ENCODE measurements at regions not wholly inside any gene's neighbourhood (a gene's known extent, or its start where the extent isn't known, plus 50 kb on each side); places are given as distances from the start of the nearest gene placed in this dataset.
"Not testable (repeated sequence)": the region's sequence is repeated elsewhere in the genome, so short reads cannot be mapped to it uniquely, and the experiment has no call there.

DNA sequence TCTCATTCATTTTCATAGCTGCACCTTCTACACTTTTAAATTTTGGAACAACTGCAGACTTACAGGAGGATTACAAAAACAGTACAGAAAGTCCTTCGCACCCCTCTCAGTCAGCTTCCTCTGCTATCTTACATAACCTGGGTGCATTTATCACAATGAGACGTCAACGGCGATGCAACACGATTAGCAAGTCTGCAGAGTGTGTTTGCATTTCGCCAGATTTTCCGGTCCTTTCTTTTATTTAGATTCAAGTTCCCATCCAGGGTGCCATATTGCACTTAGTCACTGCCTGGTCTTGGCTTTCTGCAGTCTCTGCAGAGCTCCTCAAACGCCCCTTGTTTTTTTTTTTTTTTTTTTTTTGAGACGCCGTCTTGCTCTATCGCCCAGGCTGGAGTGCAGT, 85.9 kb downstream of the ASMT start:
- no peak for DNase-seq

DNA sequence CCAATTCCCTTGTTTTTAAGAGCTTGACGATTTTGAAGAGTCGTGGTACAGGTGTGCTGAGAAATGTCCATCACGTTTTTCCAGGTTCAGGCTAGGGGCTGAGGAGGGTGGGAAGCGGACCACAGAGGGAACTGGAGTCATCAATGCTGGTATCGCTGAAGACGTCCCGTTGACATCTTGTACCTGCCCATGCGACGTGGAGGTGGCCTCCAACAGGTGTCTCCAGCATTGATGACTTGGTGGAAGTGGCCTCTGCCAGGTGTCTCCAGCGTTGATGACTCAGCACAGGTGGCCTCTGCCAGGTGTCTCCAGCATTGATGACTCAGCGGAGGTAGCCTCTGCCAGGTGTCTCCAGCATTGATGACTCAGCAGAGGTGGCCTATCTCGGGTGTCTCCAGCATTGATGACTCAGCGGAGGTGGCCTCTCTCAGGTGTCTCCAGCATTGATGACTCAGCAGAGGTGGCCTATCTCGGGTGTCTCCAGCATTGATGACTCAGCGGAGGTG, 86.6 kb downstream of the ASMT start:
- not testable (repeated sequence) for DNase-seq

DNA sequence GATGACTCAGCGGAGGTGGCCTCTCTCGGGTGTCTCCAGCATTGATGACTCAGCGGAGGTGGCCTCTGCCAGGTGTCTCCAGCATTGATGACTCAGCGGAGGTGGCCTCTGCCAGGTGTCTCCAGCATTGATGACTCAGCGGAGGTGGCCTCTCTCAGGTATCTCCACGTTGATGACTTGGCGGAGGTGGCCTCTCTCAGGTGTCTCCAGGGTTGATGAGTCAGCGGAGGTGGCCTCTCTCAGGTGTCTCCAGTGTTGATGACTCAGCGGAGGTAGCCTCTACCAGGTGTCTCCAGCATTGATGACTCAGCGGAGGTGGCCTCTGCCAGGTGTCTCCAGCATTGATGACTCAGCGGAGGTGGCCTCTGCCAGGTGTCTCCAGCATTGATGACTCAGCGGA, 87.3 kb downstream of the ASMT start:
- DNase-seq = not testable (repeated sequence)

DNA sequence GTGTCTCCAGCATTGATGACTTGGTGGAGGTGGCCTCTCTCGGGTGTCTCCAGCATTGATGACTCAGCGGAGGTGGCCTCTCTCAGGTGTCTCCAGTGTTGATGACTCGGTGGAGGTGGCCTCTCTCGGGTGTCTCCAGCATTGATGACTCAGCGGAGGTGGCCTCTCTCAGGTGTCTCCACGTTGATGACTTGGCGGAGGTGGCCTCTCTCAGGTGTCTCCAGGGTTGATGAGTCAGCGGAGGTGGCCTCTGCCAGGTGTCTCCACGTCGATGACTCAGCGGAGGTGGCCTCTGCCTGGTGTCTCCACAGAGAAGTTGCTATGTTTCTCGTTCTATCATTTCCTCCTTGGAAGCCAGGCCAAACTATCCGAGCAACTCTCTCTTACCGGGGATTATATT, 87.7 kb downstream of the ASMT start:
- not testable (repeated sequence) for DNase-seq

DNA sequence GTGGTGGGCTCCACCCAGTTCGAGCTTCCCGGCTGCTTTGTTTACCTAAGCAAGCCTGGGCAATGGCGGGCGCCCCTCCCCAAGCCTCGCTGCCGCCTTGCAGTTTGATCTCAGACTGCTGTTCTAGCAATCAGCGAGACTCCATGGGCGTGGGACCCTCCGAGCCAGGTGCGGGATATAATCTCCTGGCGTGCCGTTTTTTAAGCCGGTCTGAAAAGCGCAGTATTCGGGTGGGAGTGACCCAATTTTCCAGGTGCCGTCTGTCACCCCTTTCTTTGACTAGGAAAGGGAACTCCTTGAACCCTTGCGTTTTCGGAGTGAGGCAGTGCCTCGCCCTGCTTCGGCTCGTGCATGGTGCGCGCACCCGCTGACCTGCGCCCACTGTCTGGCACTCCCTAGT, 94.4 kb downstream of the ASMT start:
- not testable (repeated sequence) for DNase-seq

DNA sequence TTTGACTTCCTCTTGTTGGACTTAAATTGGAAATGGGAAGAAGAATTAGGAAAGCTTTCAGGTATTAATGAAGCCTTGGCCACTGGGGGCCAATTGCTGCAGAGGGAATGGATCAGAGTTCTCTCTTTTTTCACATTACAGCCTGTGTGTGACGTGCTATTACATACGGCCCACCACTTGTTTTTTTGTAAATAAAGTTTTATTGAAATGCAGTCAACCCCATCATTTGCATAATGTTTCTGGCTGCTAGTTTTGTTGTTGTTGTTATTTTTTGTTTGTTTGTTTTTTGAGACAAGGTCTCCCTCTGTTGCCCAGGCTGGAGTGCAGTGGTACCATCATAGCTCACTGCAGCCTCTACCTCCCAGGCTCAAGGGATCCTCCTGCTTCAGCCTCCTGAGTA, 98.4 kb downstream of the ASMT start:
- no peak for DNase-seq

DNA sequence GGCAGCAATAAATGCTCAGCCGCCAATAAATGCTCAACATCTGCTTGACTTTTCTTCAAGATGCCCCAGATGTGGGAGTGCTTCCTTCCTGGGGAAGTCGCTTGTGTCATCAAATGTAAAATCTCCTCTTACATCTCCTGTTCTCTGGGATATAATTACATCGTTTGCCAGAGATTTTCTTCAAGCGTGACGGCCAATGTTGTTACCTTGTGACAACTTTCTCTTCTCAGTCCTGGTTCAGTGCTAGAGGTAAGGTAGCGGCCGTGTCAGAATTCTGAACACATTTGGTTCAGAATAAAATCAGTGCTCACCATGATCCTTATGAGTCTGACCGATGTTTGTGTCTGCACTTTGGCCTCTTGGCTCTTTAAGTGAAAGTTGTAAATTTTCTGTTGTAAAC, 102.5 kb downstream of the ASMT start:
- DNase-seq = no peak

DNA sequence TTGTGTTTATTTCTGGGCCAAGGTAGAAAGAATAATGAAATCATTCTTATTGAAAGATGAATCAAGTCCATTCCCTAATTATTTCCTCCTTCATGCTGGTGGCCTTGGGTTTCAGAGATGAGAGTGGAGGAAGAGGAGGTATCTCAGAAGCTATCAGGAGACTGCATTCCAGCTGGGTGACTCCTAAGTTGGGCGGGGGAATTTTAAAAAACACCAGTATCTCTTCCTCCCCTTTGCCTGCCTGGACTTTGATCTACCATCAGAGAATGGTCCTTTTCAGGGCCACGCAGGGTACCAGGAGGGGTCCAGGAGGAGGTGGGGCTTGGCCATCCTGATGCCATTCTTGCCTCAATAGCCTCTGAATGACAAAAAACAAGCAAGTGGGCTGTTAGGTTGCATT, 104.4 kb downstream of the ASMT start:
- DNase-seq = no peak

DNA sequence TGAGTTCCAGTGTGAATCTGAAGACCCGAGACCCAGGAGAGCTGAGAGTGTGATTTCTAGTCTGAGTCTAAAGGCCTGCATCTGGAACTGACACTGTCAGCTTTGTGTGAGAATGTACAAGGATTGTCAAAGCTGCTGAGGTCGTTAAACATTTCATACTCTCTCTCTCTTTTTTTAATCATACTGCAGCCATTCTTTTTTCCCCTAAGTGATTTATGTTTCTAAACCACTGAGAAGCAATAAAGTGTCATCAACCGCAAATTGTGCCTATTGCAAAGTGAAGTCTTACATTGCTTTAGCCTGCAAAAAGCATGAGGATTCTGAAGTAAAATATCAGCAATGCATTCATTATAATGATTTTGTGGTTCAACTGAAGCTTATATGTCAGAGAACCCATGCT, 106.0 kb downstream of the ASMT start:
- DNase-seq = no peak

DNA sequence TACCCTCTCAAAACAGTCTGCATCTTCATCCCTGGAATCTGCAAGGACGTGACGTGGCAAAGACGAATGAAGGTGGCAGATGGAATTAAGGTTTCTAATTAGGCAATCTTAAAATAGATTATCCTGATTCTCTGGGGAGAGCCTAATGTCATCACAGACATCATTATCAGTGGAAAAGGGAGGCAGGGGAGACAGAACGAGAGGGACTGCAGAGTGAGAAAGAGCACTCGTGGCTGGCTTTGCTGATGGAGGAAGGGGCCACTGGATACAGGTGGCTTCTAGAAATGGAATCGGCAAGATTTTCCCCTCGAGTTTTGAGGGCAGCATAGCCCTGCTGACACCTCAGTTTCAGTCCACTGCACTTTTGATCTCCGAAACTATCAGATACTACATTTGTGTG, 110.6 kb downstream of the ASMT start:
- DNase-seq = no peak

DNA sequence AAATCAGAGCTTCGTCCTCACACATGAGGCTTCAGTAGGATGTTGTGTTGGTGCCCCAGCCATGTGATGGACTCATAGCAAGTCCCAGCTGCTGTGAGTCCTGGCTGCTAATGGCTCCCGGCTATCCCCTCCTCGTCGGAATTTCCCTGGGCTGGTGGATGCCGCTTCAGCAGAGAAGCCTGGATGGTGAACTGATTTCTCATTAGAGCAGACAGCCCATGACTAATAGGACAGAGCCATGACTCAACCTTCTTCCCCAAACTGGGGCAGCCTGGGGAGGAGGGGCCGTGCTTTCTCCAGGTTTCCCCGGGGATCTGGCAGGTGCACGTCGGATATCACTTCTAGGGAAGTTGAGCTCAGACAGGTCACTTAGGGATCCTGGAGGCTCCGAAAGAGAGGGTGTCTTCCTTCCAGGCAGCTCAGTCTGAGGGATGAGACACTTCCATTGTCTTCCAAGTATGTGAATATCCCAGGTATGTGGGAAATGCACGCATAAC, 112.7 kb downstream of the ASMT start:
- peak; percentile 2 to 35 (median 8) for DNase-seq

DNA sequence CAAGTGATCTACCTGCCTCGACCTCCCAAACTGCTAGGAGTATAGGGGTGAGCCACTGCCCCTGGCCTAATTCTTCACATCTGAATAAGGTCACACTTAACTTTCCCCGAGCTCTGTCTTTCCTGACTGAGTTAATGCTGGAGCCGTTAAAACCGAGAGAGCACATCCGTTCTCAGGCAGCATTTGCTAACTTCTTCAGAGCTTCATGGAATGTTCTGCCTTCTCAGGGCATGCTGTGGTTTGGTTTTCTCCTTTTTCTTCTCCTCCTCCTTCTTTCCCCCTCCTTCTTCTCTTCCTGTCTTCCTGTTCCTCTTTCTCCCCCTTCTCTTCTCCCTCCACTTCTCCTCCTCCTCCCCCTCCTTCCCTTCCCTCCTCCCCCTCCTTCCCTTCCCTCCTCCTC, 119.9 kb downstream of the ASMT start:
- no peak for DNase-seq

DNA sequence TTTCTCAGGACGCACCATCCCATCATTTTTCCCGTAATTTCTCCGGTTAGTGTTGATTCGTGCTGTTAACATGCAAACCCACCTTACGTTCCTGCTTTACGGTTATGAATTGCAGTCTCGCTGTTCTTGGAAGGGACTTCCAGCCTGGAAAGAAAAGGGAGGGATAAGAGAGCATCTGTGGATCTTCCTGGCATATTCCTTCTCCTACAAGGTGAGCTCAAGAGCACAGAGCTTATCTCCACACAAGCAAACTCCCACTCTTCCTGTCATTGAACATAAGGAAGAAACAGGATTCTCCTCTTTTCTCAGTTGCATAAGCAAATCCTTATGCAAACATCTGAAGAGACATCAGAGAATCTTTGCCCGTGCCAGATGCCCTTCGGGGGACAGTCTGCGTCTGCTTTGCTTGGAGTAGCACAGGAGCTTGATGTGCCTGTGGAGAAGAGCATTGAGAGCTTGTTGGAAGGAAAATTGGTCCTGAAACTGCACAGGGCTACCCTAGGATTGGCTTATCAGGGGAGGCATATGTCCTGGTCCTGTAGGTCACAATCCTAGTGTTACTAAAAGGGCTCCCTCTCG, 127.0 kb downstream of the ASMT start:
- DNase-seq = no peak

DNA sequence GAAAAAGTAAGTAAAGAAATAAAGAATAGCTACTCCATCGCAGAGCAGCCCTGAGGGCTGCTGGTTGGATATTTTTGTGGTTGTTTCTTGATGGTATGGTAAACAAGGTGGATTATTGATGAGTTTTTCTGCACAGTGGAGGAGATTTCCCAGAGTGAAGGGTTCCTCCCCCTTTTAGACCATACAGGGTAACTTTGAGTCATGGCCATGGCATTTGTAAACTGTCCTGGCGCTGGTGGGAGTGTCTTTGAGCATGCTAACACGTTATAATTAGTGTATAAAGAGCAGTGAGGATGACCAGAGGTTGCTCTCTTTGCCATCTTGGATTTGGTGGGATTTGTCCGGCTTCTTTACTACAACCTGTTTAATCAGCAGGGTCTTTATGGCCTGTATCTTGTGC, 128.2 kb downstream of the ASMT start:
- no peak for DNase-seq

DNA sequence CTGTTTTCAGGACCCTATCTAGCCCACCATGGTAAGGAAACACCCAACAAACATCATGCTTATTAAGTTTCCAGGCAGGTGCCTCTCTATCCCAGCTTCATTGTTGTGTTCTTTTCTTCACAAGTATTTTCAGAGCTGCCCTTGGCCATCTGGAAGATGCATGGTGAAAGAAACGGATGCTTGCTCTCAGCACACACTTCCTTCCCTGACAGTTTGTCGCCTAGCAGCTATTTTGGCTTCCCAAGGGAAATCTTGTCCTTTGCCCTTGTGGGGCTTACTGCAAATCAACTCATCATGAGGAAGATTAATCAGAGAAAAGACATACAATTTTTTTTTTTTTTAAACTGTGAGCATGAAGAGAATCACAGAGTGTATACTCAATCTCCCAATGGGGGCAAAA, 128.8 kb downstream of the ASMT start:
- DNase-seq = no peak

DNA sequence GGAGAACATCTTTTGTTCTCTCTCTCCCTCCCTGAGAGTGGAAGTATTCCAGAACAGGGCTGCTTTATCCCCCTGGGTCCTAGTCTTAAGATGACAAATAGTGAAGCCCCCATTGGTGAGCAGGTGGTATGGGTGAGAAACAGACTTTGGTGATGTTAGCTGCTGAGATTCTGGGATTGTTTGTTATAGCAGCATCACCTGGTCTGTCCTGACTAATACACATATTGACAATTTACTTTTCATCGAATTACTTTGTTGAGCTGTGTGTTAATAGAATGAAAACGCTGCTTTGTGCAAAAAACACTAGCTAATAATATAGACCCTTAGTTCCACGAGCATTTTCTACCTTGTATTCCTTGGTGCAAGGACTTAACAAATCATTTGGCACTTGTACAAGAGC, 133.5 kb downstream of the ASMT start:
- DNase-seq = no peak

DNA sequence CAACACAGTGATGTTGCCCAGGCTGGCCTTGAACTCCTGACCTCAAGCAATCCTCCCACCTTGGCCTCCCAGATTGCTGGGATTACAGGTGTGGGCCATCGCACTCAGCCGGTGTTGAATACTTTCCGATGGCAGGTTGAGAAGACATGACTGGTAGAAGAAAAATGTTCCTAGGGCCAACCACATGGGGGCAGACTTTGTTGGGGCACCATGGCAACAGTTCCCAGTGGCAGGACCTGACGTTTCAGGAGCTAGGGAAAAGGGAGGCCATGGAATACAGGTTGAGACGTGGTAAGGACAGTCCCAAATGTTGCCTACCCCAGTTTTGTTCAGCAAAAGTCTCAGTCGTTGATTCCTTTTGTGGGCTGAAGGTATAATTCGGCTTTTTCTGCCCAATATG, 134.6 kb downstream of the ASMT start:
- DNase-seq = peak in 1 of 4 experiments; percentile 1

DNA sequence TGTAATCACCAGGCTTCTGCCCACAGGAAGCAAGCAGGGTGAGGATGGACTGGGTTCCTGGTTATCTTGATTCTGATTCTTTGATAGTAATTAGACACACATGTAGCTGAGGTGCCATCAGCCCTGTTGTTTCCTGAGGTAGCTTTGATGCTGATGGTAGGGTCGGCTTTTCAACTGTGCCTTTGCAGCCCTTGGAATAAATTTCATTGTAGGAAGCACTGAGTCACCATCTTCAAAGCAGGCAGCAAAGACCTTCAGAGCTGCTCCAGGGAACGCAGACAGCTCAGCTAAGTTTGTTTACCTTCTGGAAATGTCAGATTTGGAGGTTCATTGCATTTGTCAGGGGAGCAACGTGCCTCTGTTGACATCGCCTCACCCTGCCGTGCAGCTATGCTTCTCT, 135.4 kb downstream of the ASMT start:
- DNase-seq = no peak

DNA sequence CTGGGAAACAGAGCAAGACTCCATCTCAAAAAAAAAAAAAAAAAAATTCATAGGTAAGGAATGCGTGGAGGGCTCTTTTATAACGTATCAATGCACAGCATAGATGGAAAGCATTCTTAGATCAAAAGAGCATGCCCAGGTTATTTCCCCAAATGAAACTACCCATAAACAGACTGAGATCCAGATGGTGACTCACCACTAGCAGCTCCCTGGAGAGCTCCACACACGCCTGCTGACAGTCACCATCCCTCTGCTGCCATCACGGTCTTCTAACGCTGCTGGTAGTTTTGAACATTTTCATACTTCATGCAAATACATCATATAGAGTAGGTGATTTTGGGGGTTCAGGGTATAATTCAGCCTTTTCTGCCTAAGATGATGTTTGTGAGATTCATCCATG, 136.9 kb downstream of the ASMT start:
- no peak for DNase-seq

DNA sequence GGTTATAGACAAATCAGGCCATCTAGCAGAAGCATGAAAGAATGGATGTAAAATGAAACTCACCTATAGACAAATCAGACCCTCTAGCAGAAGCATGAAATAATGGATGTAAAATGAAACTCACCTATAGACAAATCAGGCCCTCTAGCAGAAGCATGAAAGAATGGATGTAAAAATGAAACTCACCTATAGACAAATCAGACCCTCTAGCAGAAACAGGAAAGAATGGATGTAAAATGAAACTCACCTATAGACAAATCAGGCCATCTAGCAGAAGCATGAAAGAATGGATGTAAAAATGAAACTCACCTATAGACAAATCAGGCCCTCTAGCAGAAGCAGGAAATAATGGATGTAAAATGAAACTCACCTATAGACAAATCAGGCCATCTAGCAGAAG, 137.9 kb downstream of the ASMT start:
- not testable (repeated sequence) for DNase-seq

DNA sequence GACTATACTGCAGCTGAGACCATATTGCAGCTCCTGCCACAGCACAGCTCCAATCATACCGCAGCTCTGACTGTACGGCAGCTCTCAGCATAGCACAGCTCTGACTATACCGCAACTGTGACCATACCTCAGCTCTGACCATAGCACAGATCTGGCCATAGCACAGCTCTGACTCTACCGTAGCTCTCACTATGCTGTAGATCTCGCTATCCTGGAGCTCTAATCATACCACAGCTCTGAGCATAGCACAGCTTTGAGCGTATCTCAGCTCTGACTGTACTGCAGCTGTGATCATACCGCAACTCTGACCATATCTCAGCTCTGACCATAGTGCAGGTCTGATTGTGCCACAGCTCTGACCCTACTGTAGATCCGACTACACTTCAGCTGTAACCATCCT, 139.2 kb downstream of the ASMT start:
- no peak for DNase-seq

DNA sequence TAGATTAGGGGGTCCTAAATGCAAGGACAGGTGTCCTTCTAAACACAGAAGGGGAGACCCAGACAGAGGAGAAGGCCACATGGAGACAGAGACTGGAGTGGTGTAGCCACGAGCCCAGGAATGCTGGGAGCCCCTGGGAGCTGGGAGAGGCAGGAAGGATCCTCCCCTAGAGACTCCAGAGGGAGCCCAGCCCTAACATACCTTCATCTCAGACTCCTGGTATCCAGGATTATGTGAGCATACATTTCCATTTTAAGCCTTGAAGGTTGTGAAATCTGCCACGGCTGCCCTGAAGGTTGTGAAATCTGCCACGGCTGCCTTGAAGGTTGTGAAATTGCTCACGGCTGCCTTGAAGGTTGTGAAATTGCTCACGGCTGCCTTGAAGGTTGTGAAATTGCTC, 148.4 kb downstream of the ASMT start:
- DNase-seq = no peak

DNA sequence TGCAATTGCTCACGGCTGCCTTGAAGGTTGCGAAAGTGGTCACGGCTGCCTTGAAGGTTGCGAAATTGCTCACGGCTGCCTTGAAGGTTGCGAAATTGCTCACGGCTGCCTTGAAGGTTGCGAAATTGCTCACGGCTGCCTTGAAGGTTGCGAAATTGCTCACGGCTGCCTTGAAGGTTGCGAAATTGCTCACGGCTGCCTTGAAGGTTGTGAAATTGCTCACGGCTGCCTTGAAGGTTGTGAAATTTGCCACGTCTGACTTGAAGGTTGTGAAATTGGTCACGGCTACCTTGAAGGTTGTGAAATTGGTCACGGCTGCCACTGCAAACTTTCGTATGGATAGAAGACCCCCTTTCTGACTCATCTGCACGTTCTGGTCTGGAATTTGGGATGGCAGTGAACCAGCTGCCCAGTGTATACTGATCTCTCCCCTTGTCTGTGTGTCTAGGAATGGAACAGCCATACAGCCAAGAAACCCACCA, 150.1 kb downstream of the ASMT start:
- DNase-seq = not testable (repeated sequence)

DNA sequence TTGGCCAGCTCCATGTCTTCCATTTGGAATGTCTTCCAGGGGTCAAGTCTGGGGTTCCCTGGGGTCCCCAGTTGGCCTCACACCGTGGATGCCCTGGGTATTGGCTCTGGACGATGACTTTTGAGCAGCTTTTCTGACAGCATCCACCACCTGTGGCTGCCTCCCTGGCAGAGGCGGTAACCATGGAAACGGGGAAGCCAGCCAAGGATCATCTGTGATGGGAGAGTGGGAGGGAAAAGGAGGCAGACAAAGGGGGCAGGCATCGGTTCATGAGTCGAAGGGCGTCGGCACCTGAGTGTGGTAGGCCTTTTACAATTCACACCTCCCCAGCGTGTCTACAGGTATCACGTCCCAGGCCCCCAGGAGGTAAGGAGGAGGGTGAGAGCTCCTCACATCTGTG, 152.2 kb downstream of the ASMT start:
- no peak for DNase-seq

DNA sequence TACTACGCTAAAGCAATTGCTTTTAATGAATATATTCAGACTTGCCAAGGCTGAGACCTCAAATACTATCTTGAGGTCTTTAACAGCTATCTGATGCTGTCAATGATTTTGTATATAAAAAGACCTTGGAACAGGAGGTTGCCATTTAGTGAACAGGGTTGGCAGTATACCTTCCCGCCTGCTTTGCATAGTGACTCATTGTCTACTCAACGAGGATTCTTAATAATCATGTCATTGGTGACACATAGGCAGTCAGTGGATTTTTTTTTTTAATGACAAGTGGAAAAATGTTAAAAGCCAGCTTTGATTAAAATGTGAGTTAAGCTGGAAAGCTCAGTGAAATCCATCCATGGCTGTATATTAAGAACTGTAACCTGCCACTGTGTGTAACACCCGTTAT, 164.0 kb downstream of the ASMT start:
- no peak for DNase-seq

All from suppressor macrophage (primary cell).